Heart right ventricle (tissue), 16 donors: ENCODE measurements at regions not wholly inside any gene's neighbourhood (a gene's known extent, or its start where the extent isn't known, plus 50 kb on each side); places are given as distances from the start of the nearest gene placed in this dataset.

Experiments
- ATAC-seq, 8 donors: fragments of 200-7000 bp; cut with Tn5 transposase; one replicate each; pipeline ENCODE4 v1.9.1; 2020; ENCODE audit warnings: mild to moderate bottlenecking in 8 of 8, moderate library complexity in 8 of 8, moderate number of reproducible peaks in 1 of 8
- DNase-seq, 2 donors: peaks; one replicate each; pipeline ENCODE4 v3.0.0-alpha.2; 2020
- H3K27ac ChIP-seq, 10 donors: fragments of 200-600 bp; sonication (generic) in 2 of 10; one replicate each; pipeline versions ENCODE4 v1.5.0 to v1.8.0; 2020 to 2022; ENCODE audit warnings: mild to moderate bottlenecking in 3 of 10
- H3K27me3 ChIP-seq, 7 donors: fragments of 200-600 bp; one replicate each; pipeline ENCODE4 v1.8.0; 2021 to 2022; ENCODE audit warnings: mild to moderate bottlenecking in 2 of 7
- H3K36me3 ChIP-seq, 9 donors: fragments of 200-600 bp; sonication (generic) in 1 of 9; one replicate each; pipeline versions ENCODE4 v1.5.0 to v1.8.0; 2020 to 2022; ENCODE audit warnings: mild to moderate bottlenecking in 2 of 9
- H3K4me1 ChIP-seq, 9 donors: fragments of 200-600 bp; sonication (generic) in 1 of 9; one replicate each; pipeline versions ENCODE4 v1.5.0 to v1.8.0; 2020 to 2022; ENCODE audit warnings: mild to moderate bottlenecking in 4 of 9
- H3K4me3 ChIP-seq, 10 donors: fragments of 200-600 bp; sonication (generic) in 2 of 10; one replicate each; pipeline versions ENCODE4 v1.5.0 to v1.8.0; 2020 to 2022; ENCODE audit warnings: mild to moderate bottlenecking in 7 of 10, moderate library complexity in 2 of 10
- H3K9me3 ChIP-seq, 11 donors: fragments of 200-600 bp in 10 of 11; sonication (generic) in 2 of 11; one replicate each; pipeline versions ENCODE4 v1.5.0 to v1.8.0; 2013 to 2022; ENCODE audit warnings: mild to moderate bottlenecking in 2 of 11, control low read depth in 1 of 11, moderate library complexity in 1 of 11
- WGBS, 2 donors: extraction: QIAGEN DNeasy Blood & Tissue Kit; methylation state at CpG; one replicate each; pipeline ENCODE4 v1.1.7; 2013; ENCODE audit warnings: inconsistent platforms in 1 of 2; 5-methylcytosine and 5-hydroxymethylcytosine counted together
- intact Hi-C, 10 donors: fragments of 100-400 bp; cut with DNase I; formaldehyde crosslinking; loops; one replicate each; pipeline versions ENCODE4 v1.11.1 to v1.14.2; 2022
- TF ChIP-seq, protein P1 (sequence below), 9 donors: fragments of 200-600 bp; sonication (generic) in 2 of 9; IDR thresholded peaks; one replicate each; pipeline versions ENCODE4 v1.5.0 to v1.8.0; 2021 to 2022; ENCODE audit warnings: antibody characterized with exemption in 9 of 9, mild to moderate bottlenecking in 5 of 9, moderate library complexity in 1 of 9
- donor health status: Arrhythmogenic right ventricular cardiomyopathy.
- donor health status: ischemic (EF 13 %, LVEDD 7.1; RV severe dilation, severe dysfunction).
- donor health status: healthy with polysubstance abuse.
- donor health status: DM: no; HTN: yes; CAD: no.
- donor health status: DM: no; HTN: no; CAD: no.
- donor health status: ischemic (EF 25% LVEDD 6.9; RV normal size, moderate dysfunction).
- donor health status: ischemic (EF 25% LVEDD 5.7; RV mildly dilated, moderate dysfunction).
- donor health status: healthy.
- donor health status: DM: yes; HTN: yes; CAD: no.
- donor health status: Ischemic cardiomyopathy.
- donor health status: ischemic (EF 35%, LVEDD 5.7; RV mildly dilated, moderate dysfunction).
- donor health status: nonischemic (EF 11% LVEDD 7.7; RV severe dilation, severe dysfunction).
- donor health status: DM: yes; HTN: yes; CAD: no.
- donor health status: PGD.
- donor health status: ischemic (EF 29% LVEDD 5.4; RV normal size, mild dysfunction).
- donor health status: nonischemic (EF 23%, LVEDD 6.1; RV moderate dilation, normal function).

DNA sequence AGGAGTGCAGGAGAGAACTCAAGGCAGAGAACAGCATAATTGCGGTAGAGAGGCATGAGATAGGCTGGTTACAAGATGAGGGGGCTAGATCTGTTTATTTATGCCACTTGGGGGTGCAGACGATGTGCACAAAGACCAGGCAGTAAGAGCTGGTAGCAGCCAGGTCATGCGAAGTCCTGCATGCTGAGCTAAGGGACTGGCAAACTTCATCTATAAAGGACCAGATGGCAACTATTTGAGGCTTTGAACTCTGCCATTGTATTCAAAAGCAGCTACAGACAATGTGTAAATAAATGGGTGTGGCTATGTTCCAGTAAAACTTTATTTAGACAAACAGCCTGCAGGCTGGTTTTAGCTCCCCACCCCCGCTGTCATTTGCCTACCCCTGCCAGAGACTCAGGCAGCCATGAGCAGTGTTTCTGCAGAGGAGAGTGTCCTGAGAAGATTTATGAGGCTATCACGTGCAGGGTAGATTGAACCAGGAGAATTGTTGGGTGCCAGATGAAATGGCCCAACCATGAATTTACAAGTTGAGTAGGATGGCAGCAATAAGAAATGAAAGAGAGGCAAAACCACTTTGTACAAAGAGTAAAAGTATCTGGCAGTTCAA, 253.4 kb upstream of the MOCS1 start:
- TF ChIP-seq, protein P1, sequence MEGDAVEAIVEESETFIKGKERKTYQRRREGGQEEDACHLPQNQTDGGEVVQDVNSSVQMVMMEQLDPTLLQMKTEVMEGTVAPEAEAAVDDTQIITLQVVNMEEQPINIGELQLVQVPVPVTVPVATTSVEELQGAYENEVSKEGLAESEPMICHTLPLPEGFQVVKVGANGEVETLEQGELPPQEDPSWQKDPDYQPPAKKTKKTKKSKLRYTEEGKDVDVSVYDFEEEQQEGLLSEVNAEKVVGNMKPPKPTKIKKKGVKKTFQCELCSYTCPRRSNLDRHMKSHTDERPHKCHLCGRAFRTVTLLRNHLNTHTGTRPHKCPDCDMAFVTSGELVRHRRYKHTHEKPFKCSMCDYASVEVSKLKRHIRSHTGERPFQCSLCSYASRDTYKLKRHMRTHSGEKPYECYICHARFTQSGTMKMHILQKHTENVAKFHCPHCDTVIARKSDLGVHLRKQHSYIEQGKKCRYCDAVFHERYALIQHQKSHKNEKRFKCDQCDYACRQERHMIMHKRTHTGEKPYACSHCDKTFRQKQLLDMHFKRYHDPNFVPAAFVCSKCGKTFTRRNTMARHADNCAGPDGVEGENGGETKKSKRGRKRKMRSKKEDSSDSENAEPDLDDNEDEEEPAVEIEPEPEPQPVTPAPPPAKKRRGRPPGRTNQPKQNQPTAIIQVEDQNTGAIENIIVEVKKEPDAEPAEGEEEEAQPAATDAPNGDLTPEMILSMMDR (IDR thresholded peaks at IDR 0.05) = no peak
- Histone ChIP-seq H3K4me1 (no peaks in the 10 kb centered on the region), H3K4me3 (no peak overlapping the region), H3K36me3 (no peaks in the 10 kb centered on the region), H3K27ac (no peak overlapping the region), H3K9me3 (peaks cover 0 to 31% (median 7%) of the 10 kb centered on the region in 11 donors), H3K27me3 (peaks cover 0 to 10% (median 4%) of the 10 kb centered on the region in 7 donors)
- ATAC-seq (no peak), DNase-seq (no peak)
- intact Hi-C loops = no loop called here
- WGBS, 2 donors = 68 to 70% methylated on average over 5 of the region's 5 CpGs

DNA sequence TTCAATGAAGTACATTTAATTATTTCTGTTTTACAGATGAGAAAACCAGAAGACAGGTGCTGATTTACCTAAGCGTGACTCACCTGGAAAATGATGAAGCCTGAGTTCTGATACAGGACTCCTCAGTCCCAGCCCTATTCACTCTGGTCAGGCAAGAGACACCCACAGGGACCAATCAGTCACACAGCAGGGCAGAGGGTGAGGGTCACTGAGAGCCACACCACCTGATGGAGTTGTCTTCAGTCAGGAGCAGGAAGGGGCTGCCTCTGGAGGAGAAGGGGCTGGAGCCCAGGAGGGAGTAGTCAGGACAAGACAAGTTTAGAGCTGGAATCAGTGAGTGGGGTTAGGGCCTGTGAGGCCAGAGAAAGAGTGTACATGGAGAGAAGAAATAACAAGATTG, 251.2 kb upstream of the MOCS1 start:
- ATAC-seq (no peak), DNase-seq (no peak)
- WGBS, 2 donors = 96% methylated on average over 1 of the region's 1 CpG
- intact Hi-C loops = no loop called here
- no peak overlapping the region for H3K27ac ChIP-seq
- H3K36me3 ChIP-seq = no peaks in the 10 kb centered on the region
- TF ChIP-seq, protein P1 (IDR thresholded peaks at IDR 0.05) = no peak
- no peak overlapping the region for H3K4me3 ChIP-seq
- no peaks in the 10 kb centered on the region for H3K4me1 ChIP-seq
- peaks cover 0 to 34% (median 7%) of the 10 kb centered on the region in 11 donors for H3K9me3 ChIP-seq
- peaks cover 0 to 7% (median 0%) of the 10 kb centered on the region in 7 donors for H3K27me3 ChIP-seq

DNA sequence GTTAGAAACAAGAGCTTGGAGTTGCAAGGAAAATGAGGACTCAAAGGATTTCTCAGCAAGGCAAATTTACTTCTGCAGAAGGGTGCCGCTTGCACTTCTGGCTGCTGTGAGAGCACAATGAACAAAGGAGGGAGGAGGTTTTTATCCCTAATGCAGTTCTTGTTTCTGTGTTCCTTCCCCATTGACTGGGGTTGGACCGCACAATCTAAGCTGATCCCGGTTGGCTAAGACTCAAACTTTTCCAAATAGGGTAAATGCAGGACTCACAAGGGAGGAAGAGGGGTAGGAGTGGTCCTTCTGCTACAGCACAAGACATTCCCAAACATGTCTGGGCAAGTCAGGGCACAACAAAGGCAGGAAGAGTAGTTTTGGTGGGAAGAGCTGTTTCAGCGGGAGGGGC, 249.6 kb upstream of the MOCS1 start:
- peaks cover 0 to 12% (median 0%) of the 10 kb centered on the region in 7 donors for H3K27me3 ChIP-seq
- peaks cover 0 to 34% (median 7%) of the 10 kb centered on the region in 11 donors for H3K9me3 ChIP-seq
- no peak for ATAC-seq
- H3K4me1 ChIP-seq = no peaks in the 10 kb centered on the region
- DNase-seq = no peak
- 89 to 90% methylated on average over 4 of the region's 4 CpGs for WGBS, 2 donors
- intact Hi-C loops = no loop called here
- H3K27ac ChIP-seq = no peak overlapping the region
- no peaks in the 10 kb centered on the region for H3K36me3 ChIP-seq
- TF ChIP-seq, protein P1 (IDR thresholded peaks at IDR 0.05) = no peak
- H3K4me3 ChIP-seq = no peak overlapping the region

DNA sequence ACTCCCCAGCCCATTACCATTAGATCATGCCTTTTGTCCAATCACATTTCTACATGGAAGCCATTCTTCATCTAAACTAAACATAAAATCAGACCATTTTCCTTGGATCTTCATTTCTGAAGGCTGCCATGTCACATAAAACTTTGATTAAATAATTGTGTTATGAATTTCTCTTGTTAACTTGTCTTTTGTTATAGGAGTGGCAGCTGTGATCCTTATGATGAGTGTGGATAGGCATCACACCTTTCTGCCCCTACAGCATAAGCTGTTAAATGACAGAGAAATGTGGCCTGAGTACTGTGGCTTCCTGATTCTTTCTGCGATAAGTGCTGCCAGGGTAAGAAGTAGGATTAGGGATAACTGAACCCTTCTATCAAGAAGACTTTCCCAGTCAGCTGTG, 247.1 kb upstream of the MOCS1 start:
- no peaks in the 10 kb centered on the region for H3K36me3 ChIP-seq
- TF ChIP-seq, protein P1 (IDR thresholded peaks at IDR 0.05) = no peak
- intact Hi-C loops = no loop called here
- WGBS, 2 donors = 95 to 96% methylated on average over 1 of the region's 1 CpG
- H3K4me1 ChIP-seq = no peaks in the 10 kb centered on the region
- peaks cover 0 to 35% (median 7%) of the 10 kb centered on the region in 11 donors for H3K9me3 ChIP-seq
- ATAC-seq (no peak), DNase-seq (no peak)
- peaks cover 0 to 19% (median 5%) of the 10 kb centered on the region in 7 donors for H3K27me3 ChIP-seq
- H3K27ac ChIP-seq = no peak overlapping the region
- H3K4me3 ChIP-seq = no peak overlapping the region
